CD8-positive, alpha-beta memory T cell (primary cell): ENCODE measurements at regions not wholly inside any gene's neighbourhood (a gene's known extent, or its start where the extent isn't known, plus 50 kb on each side); places are given as distances from the start of the nearest gene placed in this dataset.
"Not testable (repeated sequence)": the region's sequence is repeated elsewhere in the genome, so short reads cannot be mapped to it uniquely, and the experiment has no call there.

ENCODE experiments used
- CTCF ChIA-PET: fragments of 350-600 bp; sonication (Branson Sonifier 250); formaldehyde crosslinking; loops from one replicate; lab custom pipeline; 2021; ENCODE audit warnings: antibody characterized with exemption; lab: Charles Lee
- POLR2A ChIA-PET: fragments of 350-600 bp; sonication (Branson Sonifier 250); formaldehyde crosslinking; loops from one replicate; lab custom pipeline; 2021; ENCODE audit warnings: antibody characterized with exemption; lab: Charles Lee
- DNase-seq, 5 donors: peaks; one replicate each; pipeline versions ENCODE4 v3.0.0 to v3.0.0-alpha.2; 2020 to 2022; ENCODE audit warnings: mixed read lengths in 1 of 5
- H3K27ac ChIP-seq: one replicate; pipeline ENCODE4 v1.7.0; 2013; ENCODE audit warnings: low read depth, mild to moderate bottlenecking, low read length, moderate library complexity
- H3K27me3 ChIP-seq: 2 replicates; pipeline ENCODE4 v1.7.0; 2013; ENCODE audit warnings: low read length, mild to moderate bottlenecking; ENCODE audit not compliant: insufficient read depth, poor library complexity, severe bottlenecking
- H3K36me3 ChIP-seq: 2 replicates; pipeline ENCODE4 v1.7.0; 2013; ENCODE audit warnings: mild to moderate bottlenecking, low read length, moderate library complexity; ENCODE audit not compliant: insufficient read depth
- H3K4me1 ChIP-seq: 2 replicates; pipeline ENCODE4 v1.7.0; 2013; ENCODE audit warnings: mild to moderate bottlenecking, low read length, moderate library complexity; ENCODE audit not compliant: insufficient read depth
- H3K4me3 ChIP-seq: 2 replicates; pipeline ENCODE4 v1.7.0; 2013; ENCODE audit warnings: mild to moderate bottlenecking, low read length
- H3K9me3 ChIP-seq: 2 replicates; pipeline ENCODE4 v1.7.0; 2013; ENCODE audit warnings: mild to moderate bottlenecking, low read length
- H3K27ac Mint-ChIP-seq, 8 donors: one replicate each; pipeline ENCODE4 v1.8.0; 2020 to 2021; ENCODE audit warnings: mixed read lengths in 8 of 8, mild to moderate bottlenecking in 6 of 8, inconsistent platforms in 3 of 8, moderate library complexity in 3 of 8
- H3K27me3 Mint-ChIP-seq, 2 donors: one replicate each; pipeline ENCODE4 v1.8.0; 2020 to 2021; ENCODE audit warnings: mixed read lengths in 2 of 2, mild to moderate bottlenecking in 1 of 2, moderate library complexity in 1 of 2
- H3K36me3 Mint-ChIP-seq, 3 donors: one replicate each; pipeline ENCODE4 v1.8.0; 2020 to 2021; ENCODE audit warnings: mixed read lengths in 3 of 3, inconsistent platforms in 1 of 3, mild to moderate bottlenecking in 1 of 3
- H3K4me1 Mint-ChIP-seq, 3 donors: one replicate each; pipeline ENCODE4 v1.8.0; 2020 to 2021; ENCODE audit warnings: mixed read lengths in 3 of 3, inconsistent platforms in 1 of 3, mild to moderate bottlenecking in 1 of 3
- H3K4me3 Mint-ChIP-seq, 7 donors: one replicate each; pipeline ENCODE4 v1.8.0; 2020 to 2021; ENCODE audit warnings: mixed read lengths in 7 of 7, mild to moderate bottlenecking in 6 of 7, moderate library complexity in 4 of 7, inconsistent platforms in 2 of 7
- H3K9me3 Mint-ChIP-seq, 5 donors: one replicate each; pipeline ENCODE4 v1.8.0; 2020 to 2022; ENCODE audit warnings: mixed read lengths in 5 of 5, mild to moderate bottlenecking in 3 of 5, moderate library complexity in 2 of 5, inconsistent platforms in 1 of 5

- Mint-ChIP-seq H3K4me3 (no peak overlapping the region), H3K9me3 (no peaks in the 10 kb centered on the region), H3K36me3 (no peaks in the 10 kb centered on the region), H3K27me3 (no peaks in the 10 kb centered on the region), H3K4me1 (no peaks in the 10 kb centered on the region), H3K27ac (no peak overlapping the region)
- CTCF ChIA-PET = no interaction called here
- Histone ChIP-seq H3K9me3 (no peaks in the 10 kb centered on the region), H3K27ac (no peak overlapping the region), H3K36me3 (no peaks in the 10 kb centered on the region), H3K4me1 (no peaks in the 10 kb centered on the region), H3K27me3 (no peaks in the 10 kb centered on the region), H3K4me3 (no peak overlapping the region)
- POLR2A ChIA-PET = no interaction called here
- no peak for DNase-seq
These were observed 172.7 kb upstream of the SMIM30 start for GRCh38 chr7:113291058-113291457.

- Histone ChIP-seq H3K27me3 (no peaks in the 10 kb centered on the region), H3K36me3 (no peaks in the 10 kb centered on the region), H3K4me1 (no peaks in the 10 kb centered on the region), H3K4me3 (no peak overlapping the region), H3K9me3 (no peaks in the 10 kb centered on the region), H3K27ac (no peak overlapping the region)
- H3K9me3 Mint-ChIP-seq = no peaks in the 10 kb centered on the region
- H3K36me3 Mint-ChIP-seq = no peaks in the 10 kb centered on the region
- H3K27ac Mint-ChIP-seq = no peak overlapping the region
- H3K4me1 Mint-ChIP-seq = no peaks in the 10 kb centered on the region
- H3K4me3 Mint-ChIP-seq = no peak overlapping the region
- ChIA-PET CTCF (no interaction called here), POLR2A (no interaction called here)
- no peaks in the 10 kb centered on the region for H3K27me3 Mint-ChIP-seq
- DNase-seq = no peak
These were observed 170.9 kb upstream of the SMIM30 start for GRCh38 chr7:113289140-113289740.

- Mint-ChIP-seq H3K27ac (peak overlapping the region in 1 of 8 donors; percentile 25), H3K9me3 (no peaks in the 10 kb centered on the region), H3K4me3 (no peak overlapping the region), H3K36me3 (no peaks in the 10 kb centered on the region), H3K4me1 (no peaks in the 10 kb centered on the region), H3K27me3 (no peaks in the 10 kb centered on the region)
- Histone ChIP-seq H3K27ac (no peak overlapping the region), H3K4me3 (no peak overlapping the region), H3K27me3 (no peaks in the 10 kb centered on the region), H3K9me3 (no peaks in the 10 kb centered on the region), H3K36me3 (no peaks in the 10 kb centered on the region), H3K4me1 (no peaks in the 10 kb centered on the region)
- no peak for DNase-seq
- POLR2A ChIA-PET = no interaction called here
- CTCF ChIA-PET = no interaction called here
These were observed 167.1 kb upstream of the SMIM30 start for GRCh38 chr7:113285411-113285810.

GRCh38 chr7:113283861-113284260 is 165.5 kb upstream of the SMIM30 start:
- ChIA-PET POLR2A (no interaction called here), CTCF (no interaction called here)
- Histone ChIP-seq H3K36me3 (no peaks in the 10 kb centered on the region), H3K27ac (no peak overlapping the region), H3K27me3 (no peaks in the 10 kb centered on the region), H3K4me3 (no peak overlapping the region), H3K4me1 (no peaks in the 10 kb centered on the region), H3K9me3 (no peaks in the 10 kb centered on the region)
- no peaks in the 10 kb centered on the region for H3K4me1 Mint-ChIP-seq
- H3K27me3 Mint-ChIP-seq = no peaks in the 10 kb centered on the region
- no peak for DNase-seq
- no peaks in the 10 kb centered on the region for H3K36me3 Mint-ChIP-seq
- no peaks in the 10 kb centered on the region for H3K9me3 Mint-ChIP-seq
- H3K27ac Mint-ChIP-seq = no peak overlapping the region
- H3K4me3 Mint-ChIP-seq = no peak overlapping the region

DNA sequence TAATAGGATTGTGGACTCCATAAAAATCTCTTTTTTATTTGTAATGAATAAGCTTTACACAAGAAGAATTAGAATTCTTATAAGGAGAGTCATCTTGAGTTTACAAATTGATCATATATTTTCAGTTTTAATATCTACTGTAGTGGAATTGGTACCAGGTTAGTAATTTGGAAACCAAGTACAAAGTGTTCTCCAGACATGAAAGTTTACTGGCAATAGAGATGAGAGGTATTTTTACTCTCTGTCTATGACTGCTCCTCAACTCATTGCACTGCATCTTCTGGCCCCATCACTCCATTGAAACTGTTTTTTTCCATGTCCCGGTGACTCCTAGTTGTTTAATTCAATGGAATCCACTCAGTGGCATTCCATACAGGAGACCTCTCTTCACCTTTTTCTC is 164.5 kb upstream of the SMIM30 start:
- CTCF ChIA-PET = no interaction called here
- no peaks in the 10 kb centered on the region for H3K4me1 ChIP-seq
- Mint-ChIP-seq H3K27me3 (no peaks in the 10 kb centered on the region), H3K4me3 (no peak overlapping the region), H3K4me1 (no peaks in the 10 kb centered on the region), H3K27ac (no peak overlapping the region), H3K36me3 (no peaks in the 10 kb centered on the region), H3K9me3 (no peaks in the 10 kb centered on the region)
- no peaks in the 10 kb centered on the region for H3K27me3 ChIP-seq
- DNase-seq = no peak
- H3K27ac ChIP-seq = no peak overlapping the region
- H3K4me3 ChIP-seq = no peak overlapping the region
- POLR2A ChIA-PET = no interaction called here
- H3K36me3 ChIP-seq = no peaks in the 10 kb centered on the region
- H3K9me3 ChIP-seq = no peaks in the 10 kb centered on the region

- no peaks in the 10 kb centered on the region for H3K9me3 ChIP-seq
- no peak overlapping the region for H3K4me3 Mint-ChIP-seq
- no peaks in the 10 kb centered on the region for H3K27me3 Mint-ChIP-seq
- H3K36me3 Mint-ChIP-seq = no peaks in the 10 kb centered on the region
- POLR2A ChIA-PET = no interaction called here
- no peak overlapping the region for H3K27ac Mint-ChIP-seq
- no peaks in the 10 kb centered on the region for H3K27me3 ChIP-seq
- H3K4me1 Mint-ChIP-seq = no peaks in the 10 kb centered on the region
- H3K4me3 ChIP-seq = no peak overlapping the region
- H3K4me1 ChIP-seq = no peaks in the 10 kb centered on the region
- H3K27ac ChIP-seq = no peak overlapping the region
- no peaks in the 10 kb centered on the region for H3K36me3 ChIP-seq
- DNase-seq = no peak
- peaks cover 0 to 3% (median 0%) of the 10 kb centered on the region in 5 donors for H3K9me3 Mint-ChIP-seq
- CTCF ChIA-PET = no interaction called here
These were observed 162.9 kb upstream of the SMIM30 start for GRCh38 chr7:113281223-113281622.

- no peak overlapping the region for H3K27ac Mint-ChIP-seq
- Histone ChIP-seq H3K4me1 (no peaks in the 10 kb centered on the region), H3K27ac (no peak overlapping the region), H3K27me3 (no peaks in the 10 kb centered on the region), H3K9me3 (no peaks in the 10 kb centered on the region), H3K36me3 (no peaks in the 10 kb centered on the region), H3K4me3 (no peak overlapping the region)
- no peak overlapping the region for H3K4me3 Mint-ChIP-seq
- POLR2A ChIA-PET = no interaction called here
- H3K27me3 Mint-ChIP-seq = no peaks in the 10 kb centered on the region
- peaks cover 0 to 11% (median 0%) of the 10 kb centered on the region in 5 donors for H3K9me3 Mint-ChIP-seq
- CTCF ChIA-PET = no interaction called here
- no peak for DNase-seq
- H3K4me1 Mint-ChIP-seq = no peaks in the 10 kb centered on the region
- no peaks in the 10 kb centered on the region for H3K36me3 Mint-ChIP-seq
These were observed 160.9 kb upstream of the SMIM30 start for GRCh38 chr7:113279256-113279655.

DNA sequence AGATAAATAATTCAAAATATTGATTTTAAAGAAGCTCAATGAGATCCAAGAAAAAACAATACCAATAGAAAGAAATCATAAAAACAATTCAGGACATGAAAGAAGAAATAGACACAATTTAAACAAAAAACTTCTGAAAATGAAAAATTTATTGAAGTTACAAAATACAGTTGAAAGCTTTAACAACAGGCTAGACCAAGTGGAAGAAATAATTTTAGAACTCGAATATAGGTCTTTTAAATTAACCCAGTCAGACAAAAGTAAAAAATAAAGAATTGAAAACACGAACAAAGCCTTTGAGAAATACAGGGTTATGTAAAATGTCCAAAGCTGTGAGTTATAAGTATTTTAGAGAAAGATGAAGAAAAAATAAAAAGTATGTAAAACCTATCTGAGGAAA is 152.4 kb upstream of the SMIM30 start:
- H3K36me3 ChIP-seq = no peaks in the 10 kb centered on the region
- CTCF ChIA-PET = no interaction called here
- H3K4me3 Mint-ChIP-seq = no peak overlapping the region

GRCh38 chr7:113269592-113269991 is 151.2 kb upstream of the SMIM30 start:
- H3K36me3 ChIP-seq, H3K4me1 Mint-ChIP-seq, H3K36me3 Mint-ChIP-seq, POLR2A ChIA-PET, H3K4me3 Mint-ChIP-seq, H3K27ac ChIP-seq, H3K4me3 ChIP-seq, H3K9me3 ChIP-seq, H3K27ac Mint-ChIP-seq, H3K27me3 ChIP-seq, H3K27me3 Mint-ChIP-seq, H3K4me1 ChIP-seq, CTCF ChIA-PET, DNase-seq: not testable (repeated sequence)
- peaks cover 22 to 39% (median 30%) of the 10 kb centered on the region in 5 donors for H3K9me3 Mint-ChIP-seq

More for the DNA sequence above, 152.4 kb upstream of the SMIM30 start:
- Histone ChIP-seq H3K4me1 (no peaks in the 10 kb centered on the region), H3K4me3 (no peak overlapping the region), H3K27ac (no peak overlapping the region), H3K27me3 (no peaks in the 10 kb centered on the region), H3K9me3 (no peaks in the 10 kb centered on the region)
- DNase-seq = no peak
- Mint-ChIP-seq H3K36me3 (no peaks in the 10 kb centered on the region), H3K27ac (no peak overlapping the region), H3K4me1 (no peaks in the 10 kb centered on the region), H3K27me3 (no peaks in the 10 kb centered on the region), H3K9me3 (peaks cover 19 to 45% (median 30%) of the 10 kb centered on the region in 5 donors)
- POLR2A ChIA-PET = no interaction called here
